Neural progenitor cell (in vitro differentiated cells): ENCODE measurements at regions not wholly inside any gene's neighbourhood (a gene's known extent, or its start where the extent isn't known, plus 50 kb on each side); places are given as distances from the start of the nearest gene placed in this dataset.

Experiments used
- CTCF ChIP-seq: fragments of 200-600 bp; sonication (generic); IDR thresholded peaks from 2 replicates; pipeline ENCODE4 v1.5.1; 2017; ENCODE audit warnings: antibody characterized with exemption, mild to moderate bottlenecking
- EZH2 ChIP-seq: fragments of 200-600 bp; sonication (generic); IDR thresholded peaks from 2 replicates; pipeline ENCODE4 v1.6.1; 2017; ENCODE audit warnings: antibody characterized with exemption, mild to moderate bottlenecking, moderate library complexity
- EZH2phosphoT487 ChIP-seq: fragments of 200-600 bp; sonication (generic); IDR thresholded peaks from 2 replicates; pipeline ENCODE4 v1.6.1; 2017; ENCODE audit warnings: antibody characterized with exemption

DNA sequence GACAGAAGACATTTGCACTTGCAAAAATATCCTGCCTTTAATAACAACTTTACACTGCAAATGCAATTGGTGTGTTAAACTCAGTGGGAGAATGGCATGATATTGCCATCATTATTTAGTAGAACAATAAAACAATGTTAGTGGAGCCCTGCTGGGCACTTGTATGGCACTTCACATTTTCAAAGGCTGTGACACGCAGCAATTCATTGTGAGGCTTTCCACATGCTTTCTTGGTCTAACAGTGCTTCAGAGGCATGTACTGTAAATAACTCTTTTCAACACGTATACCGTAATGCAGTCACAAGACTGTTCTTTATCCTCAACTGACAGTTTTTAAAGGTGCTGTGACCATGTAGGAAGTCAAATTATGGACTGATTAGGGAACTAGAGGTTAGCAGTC, 155.5 kb upstream of the EPB41L4A start:
- TF ChIP-seq CTCF (no peak), EZH2 (no peak), EZH2phosphoT487 (no peak)
